ENCODE measurements at regions not wholly inside any gene's neighbourhood (a gene's known extent, or its start where the extent isn't known, plus 50 kb on each side); places are given as distances from the start of the nearest gene placed in this dataset.

- Histone ChIP-seq H3K9me3 (ENCODE audit: insufficient read depth, low read depth, low read length) (no peaks in the 10 kb centered on the region), H3K9ac (ENCODE audit: low read length) (no peak overlapping the region), H3K27me3 (ENCODE audit: insufficient read depth, low read length) (no peaks in the 10 kb centered on the region), H3K4me2 (ENCODE audit: low read length) (no peak overlapping the region), H2AFZ (ENCODE audit: low read depth, low read length) (no peak overlapping the region), H3K36me3 (ENCODE audit: insufficient read depth, low read length) (no peaks in the 10 kb centered on the region), H4K20me1 (ENCODE audit: insufficient read depth, low read length) (no peaks in the 10 kb centered on the region), H3K79me2 (ENCODE audit: insufficient read depth, low read length) (no peaks in the 10 kb centered on the region), H3K4me3 (ENCODE audit: insufficient read depth, low read depth, low read length) (no peak overlapping the region), H3K27ac (ENCODE audit: low read depth, low read length) (no peak overlapping the region), H3K4me1 (ENCODE audit: insufficient read depth, low read length) (no peaks in the 10 kb centered on the region)
- TF ChIP-seq EZH2 (IDR thresholded peaks at IDR 0.05; ENCODE audit: insufficient read depth, low read length) (no peak), CTCF (IDR thresholded peaks at IDR 0.05; ENCODE audit: insufficient read depth, low read depth, low read length) (no peak)
- H3K27ac Mint-ChIP-seq (ENCODE audit: unreplicated experiment): no peak overlapping the region
- FAIRE-seq (no peak), DNase-seq (ENCODE audit: low read depth) (no peak)
- H3K27me3 Mint-ChIP-seq (ENCODE audit: low read depth, unreplicated experiment): no peaks in the 10 kb centered on the region
- no peaks in the 10 kb centered on the region for H3K36me3 Mint-ChIP-seq (ENCODE audit: low read depth, unreplicated experiment)
- no peak overlapping the region for H3K4me3 Mint-ChIP-seq (ENCODE audit: unreplicated experiment)
- peaks cover 2% of the 10 kb centered on the region for H3K9me3 Mint-ChIP-seq (ENCODE audit: unreplicated experiment)
- H3K4me1 Mint-ChIP-seq (ENCODE audit: low read depth, unreplicated experiment): peaks cover 4% of the 10 kb centered on the region
These were observed 242.9 kb downstream of the HGF start for GRCh38 chr7:81526971-81527370.

DNA sequence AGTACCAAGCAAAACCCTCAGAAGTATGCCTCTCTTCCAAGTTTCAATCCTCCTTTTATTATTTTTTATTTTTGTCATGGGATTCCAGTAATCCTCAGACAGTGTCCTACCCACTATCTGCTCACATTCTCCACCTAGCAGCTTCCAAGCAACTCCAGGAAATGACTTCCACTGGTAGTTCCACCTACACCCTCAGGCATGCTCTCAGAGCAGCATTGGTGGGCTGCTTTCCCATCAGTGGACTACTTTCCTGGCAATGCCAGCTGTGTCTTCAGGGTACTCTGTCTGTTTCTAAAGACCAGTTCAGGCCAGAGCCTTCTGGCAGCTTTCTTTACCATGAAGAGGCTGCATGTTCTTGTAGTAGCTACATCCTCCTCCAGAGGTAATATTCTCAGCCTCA lies 244.0 kb downstream of the HGF start:
- Histone ChIP-seq H4K20me1 (ENCODE audit: insufficient read depth, low read length) (no peaks in the 10 kb centered on the region), H3K36me3 (ENCODE audit: insufficient read depth, low read length) (no peaks in the 10 kb centered on the region), H2AFZ (ENCODE audit: low read depth, low read length) (no peak overlapping the region), H3K9me3 (ENCODE audit: insufficient read depth, low read depth, low read length) (no peaks in the 10 kb centered on the region), H3K4me1 (ENCODE audit: insufficient read depth, low read length) (no peaks in the 10 kb centered on the region), H3K27me3 (ENCODE audit: insufficient read depth, low read length) (no peaks in the 10 kb centered on the region), H3K4me2 (ENCODE audit: low read length) (no peak overlapping the region), H3K4me3 (ENCODE audit: insufficient read depth, low read depth, low read length) (no peak overlapping the region), H3K79me2 (ENCODE audit: insufficient read depth, low read length) (no peaks in the 10 kb centered on the region), H3K9ac (ENCODE audit: low read length) (no peak overlapping the region), H3K27ac (ENCODE audit: low read depth, low read length) (no peak overlapping the region)
- Mint-ChIP-seq H3K27me3 (ENCODE audit: low read depth, unreplicated experiment) (no peaks in the 10 kb centered on the region), H3K9me3 (ENCODE audit: unreplicated experiment) (peaks cover 2% of the 10 kb centered on the region), H3K36me3 (ENCODE audit: low read depth, unreplicated experiment) (no peaks in the 10 kb centered on the region), H3K27ac (ENCODE audit: unreplicated experiment) (no peak overlapping the region), H3K4me3 (ENCODE audit: unreplicated experiment) (no peak overlapping the region), H3K4me1 (ENCODE audit: low read depth, unreplicated experiment) (peaks cover 4% of the 10 kb centered on the region)
- TF ChIP-seq EZH2 (IDR thresholded peaks at IDR 0.05; ENCODE audit: insufficient read depth, low read length): no peak
- DNase-seq (ENCODE audit: low read depth) (peak; percentile 10), FAIRE-seq (no peak)

DNA sequence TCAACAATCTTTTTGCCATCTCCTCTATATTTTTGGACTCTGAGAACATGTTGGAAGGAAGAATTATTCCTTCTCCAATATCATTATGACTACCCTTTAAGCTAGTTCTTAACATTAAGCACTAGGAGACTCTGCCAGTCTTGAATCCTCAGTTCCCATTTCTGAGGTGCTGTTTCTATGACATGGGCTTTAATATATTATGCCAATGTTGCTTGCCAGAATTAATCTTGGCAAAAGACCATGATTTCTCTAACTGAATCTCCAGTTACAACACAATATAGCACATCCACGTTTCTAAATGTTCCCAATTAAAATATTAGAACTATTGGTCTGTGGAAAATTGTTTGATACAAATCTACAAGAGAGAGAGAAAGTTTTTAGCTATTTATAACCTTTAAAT lies 250.0 kb downstream of the HGF start:
- TF ChIP-seq EZH2 (IDR thresholded peaks at IDR 0.05; ENCODE audit: insufficient read depth, low read length): no peak
- TF ChIP-seq CTCF (IDR thresholded peaks at IDR 0.05; ENCODE audit: insufficient read depth, low read depth, low read length): no peak
- no peaks in the 10 kb centered on the region for H3K27me3 ChIP-seq (ENCODE audit: insufficient read depth, low read length)
- H2AFZ ChIP-seq (ENCODE audit: low read depth, low read length): no peak overlapping the region
- no peaks in the 10 kb centered on the region for H3K4me1 ChIP-seq (ENCODE audit: insufficient read depth, low read length)
- Mint-ChIP-seq H3K36me3 (ENCODE audit: low read depth, unreplicated experiment) (no peaks in the 10 kb centered on the region), H3K4me3 (ENCODE audit: unreplicated experiment) (no peak overlapping the region), H3K27ac (ENCODE audit: unreplicated experiment) (no peak overlapping the region), H3K4me1 (ENCODE audit: low read depth, unreplicated experiment) (no peaks in the 10 kb centered on the region), H3K9me3 (ENCODE audit: unreplicated experiment) (no peaks in the 10 kb centered on the region), H3K27me3 (ENCODE audit: low read depth, unreplicated experiment) (no peaks in the 10 kb centered on the region)
- no peak overlapping the region for H3K4me3 ChIP-seq (ENCODE audit: insufficient read depth, low read depth, low read length)
- no peaks in the 10 kb centered on the region for H3K36me3 ChIP-seq (ENCODE audit: insufficient read depth, low read length)
- no peaks in the 10 kb centered on the region for H3K79me2 ChIP-seq (ENCODE audit: insufficient read depth, low read length)
- H3K27ac ChIP-seq (ENCODE audit: low read depth, low read length): no peak overlapping the region
- DNase-seq (ENCODE audit: low read depth) (no peak), FAIRE-seq (no peak)
- H4K20me1 ChIP-seq (ENCODE audit: insufficient read depth, low read length): no peaks in the 10 kb centered on the region
- H3K4me2 ChIP-seq (ENCODE audit: low read length): no peak overlapping the region
- no peak overlapping the region for H3K9ac ChIP-seq (ENCODE audit: low read length)
- no peaks in the 10 kb centered on the region for H3K9me3 ChIP-seq (ENCODE audit: insufficient read depth, low read depth, low read length)

Data from astrocyte (in vitro differentiated cells and primary cell).